ENCODE measurements at regions not wholly inside any gene's neighbourhood (a gene's known extent, or its start where the extent isn't known, plus 50 kb on each side); places are given as distances from the start of the nearest gene placed in this dataset.
A peak's percentile ranks its signal among the peaks of the same experiment; 100 is the strongest.
"Not testable (repeated sequence)": the region's sequence is repeated elsewhere in the genome, so short reads cannot be mapped to it uniquely, and the experiment has no call there.

DNA sequence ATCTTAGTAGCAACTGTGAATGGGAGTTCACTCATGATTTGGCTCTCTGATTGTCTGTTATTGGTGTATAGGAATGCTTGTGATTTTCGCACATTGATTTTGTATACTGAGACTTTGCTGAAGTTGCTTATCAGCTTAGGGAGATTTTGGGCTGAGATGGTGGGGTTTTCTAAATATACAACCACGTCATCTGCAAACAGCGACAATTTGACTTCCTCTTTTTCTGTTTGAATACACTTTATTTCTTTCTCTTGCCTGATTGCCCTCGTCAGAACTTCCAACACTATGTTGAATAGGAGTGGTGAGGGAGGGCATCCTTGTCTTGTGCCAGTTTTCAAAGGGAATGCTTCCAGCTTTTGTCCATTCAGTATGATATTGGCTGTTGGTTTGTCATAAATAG, 1883.1 kb upstream of the TENM3 start:
- DNase-seq; intact Hi-C loops (cut with DNase I): not testable (repeated sequence)

- DNase-seq = no peak
- intact Hi-C loops (cut with DNase I) = no loop called here
These were observed 1879.4 kb upstream of the TENM3 start for GRCh38 chr4:180363815-180364214.

- intact Hi-C loops (cut with DNase I) = no loop called here
- DNase-seq = no peak
These were observed 1870.5 kb upstream of the TENM3 start for GRCh38 chr4:180372691-180373090.

- intact Hi-C loops (cut with DNase I) = no loop called here
- no peak for DNase-seq
These were observed 1865.5 kb upstream of the TENM3 start for GRCh38 chr4:180377741-180378140.

GRCh38 chr4:180380733-180381132, 1862.5 kb upstream of the TENM3 start:
- intact Hi-C loops (cut with DNase I) = no loop called here
- DNase-seq = no peak

DNA sequence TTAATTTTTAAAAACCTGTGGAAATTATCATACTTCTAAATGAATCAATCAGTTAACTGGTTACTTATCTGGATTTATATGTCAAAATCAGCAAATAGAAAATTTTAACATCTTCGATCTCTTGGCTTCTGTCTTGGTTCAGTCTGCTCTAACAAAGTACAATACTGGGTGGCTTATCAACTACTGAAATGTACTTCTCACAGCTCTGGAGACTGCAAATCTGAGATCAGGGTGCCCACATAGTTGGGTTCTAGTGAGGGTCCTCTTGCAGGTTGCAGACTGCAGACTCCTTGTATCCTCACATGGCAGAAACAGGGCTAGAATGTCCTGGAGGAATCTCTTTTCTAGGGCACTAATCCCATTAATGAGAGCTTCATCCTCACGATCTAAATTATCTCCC, 1851.6 kb upstream of the TENM3 start:
- intact Hi-C loops (cut with DNase I) = no loop called here
- DNase-seq = no peak

GRCh38 chr4:180394312-180394711, 1848.9 kb upstream of the TENM3 start:
- no peak for DNase-seq
- intact Hi-C loops (cut with DNase I) = no loop called here

DNA sequence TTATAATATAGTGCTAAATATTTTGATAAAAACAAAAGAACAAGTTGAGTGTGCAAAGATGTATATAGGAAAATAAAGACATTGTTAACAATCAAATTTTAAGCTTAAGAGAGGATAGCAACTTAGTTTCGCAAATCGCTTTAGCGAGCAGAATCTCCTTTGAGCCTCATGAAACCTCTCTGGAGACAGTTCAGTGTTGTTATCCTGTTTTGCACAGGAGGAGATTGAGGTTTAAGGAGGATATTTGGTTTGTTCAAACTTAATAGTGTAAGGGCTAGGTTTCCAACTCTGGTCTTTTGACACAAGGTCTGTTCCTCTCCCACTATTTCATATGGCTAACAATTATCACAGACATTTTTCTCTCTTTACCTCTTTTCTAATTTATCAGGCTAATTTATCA, 1848.5 kb upstream of the TENM3 start:
- DNase-seq = no peak

GRCh38 chr4:180398564-180398963, 1844.6 kb upstream of the TENM3 start:
- no peak for DNase-seq

More for the DNA sequence above, 1848.5 kb upstream of the TENM3 start:
- intact Hi-C loops (cut with DNase I) = no loop called here

GRCh38 chr4:180407275-180407885, 1835.8 kb upstream of the TENM3 start:
- intact Hi-C loops (cut with DNase I) = no loop called here
- no peak for DNase-seq

More at GRCh38 chr4:180398564-180398963, 1844.6 kb upstream of the TENM3 start:
- intact Hi-C loops (cut with DNase I) = no loop called here

DNA sequence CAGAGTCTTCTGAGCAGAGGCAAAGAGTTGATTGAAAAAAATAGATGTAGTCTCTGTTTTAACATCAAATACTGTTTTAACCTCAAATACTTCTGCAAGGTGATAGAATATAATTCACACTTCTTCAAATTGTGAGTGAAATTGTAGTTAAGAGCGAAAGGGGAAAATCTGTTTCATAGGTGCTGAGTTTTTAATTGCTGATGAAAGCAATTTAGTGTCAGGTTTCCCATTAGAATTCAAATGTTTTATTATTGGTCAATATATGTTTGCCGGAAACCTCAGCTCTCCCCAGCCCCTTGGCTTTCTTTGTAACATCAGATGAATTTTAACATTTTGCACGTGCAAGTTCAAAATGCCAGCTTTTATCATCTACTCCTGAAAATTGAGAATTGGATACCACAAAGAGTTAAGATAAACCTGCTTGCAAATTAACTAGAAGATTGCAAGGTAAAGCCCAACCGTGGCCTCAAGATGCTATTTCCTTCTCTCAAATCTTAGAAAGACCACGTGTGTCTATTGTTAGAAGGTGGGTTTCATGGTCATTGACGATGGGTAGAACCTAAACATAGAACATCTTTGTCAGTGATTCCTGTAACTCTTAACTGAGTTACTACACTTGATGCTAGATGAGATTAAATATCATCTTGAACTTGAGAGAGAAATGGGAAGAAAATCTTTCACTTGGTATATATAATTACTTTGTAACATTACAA, 1824.2 kb upstream of the TENM3 start:
- intact Hi-C loops (cut with DNase I) = no loop called here
- no peak for DNase-seq

DNA sequence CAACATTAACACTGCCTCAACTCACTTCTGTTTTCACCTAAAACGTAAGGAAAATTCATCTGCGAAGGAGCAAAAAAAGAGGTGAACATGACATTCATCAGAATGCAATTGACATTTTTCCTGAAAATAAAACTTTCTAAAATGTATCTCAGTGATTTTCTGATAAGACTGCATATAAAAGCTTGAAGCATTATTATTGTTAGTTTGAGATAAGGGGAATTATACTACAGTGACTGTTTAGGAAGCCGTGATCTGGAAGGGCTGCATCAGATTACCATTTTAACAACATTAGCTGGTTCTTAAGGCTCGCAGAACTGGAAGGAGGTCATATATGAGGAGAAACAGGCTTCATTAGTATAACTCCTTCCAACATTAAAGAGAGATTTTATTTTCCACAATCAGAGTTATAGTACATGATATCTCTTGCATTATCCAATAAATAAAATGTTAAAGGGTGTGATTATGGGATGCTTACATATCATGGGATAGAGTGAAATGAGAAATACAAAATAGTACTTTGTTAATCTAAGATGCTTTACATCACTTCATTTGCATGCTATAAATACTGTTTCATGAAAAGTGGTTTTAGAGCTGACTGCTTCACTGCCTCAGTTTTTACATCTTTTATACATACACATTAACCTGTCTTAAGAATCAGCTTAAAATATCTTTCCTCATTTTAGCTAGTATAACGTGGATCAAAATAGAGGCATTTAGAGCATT, 1820.1 kb upstream of the TENM3 start:
- intact Hi-C loops (cut with DNase I) = no loop called here

DNA sequence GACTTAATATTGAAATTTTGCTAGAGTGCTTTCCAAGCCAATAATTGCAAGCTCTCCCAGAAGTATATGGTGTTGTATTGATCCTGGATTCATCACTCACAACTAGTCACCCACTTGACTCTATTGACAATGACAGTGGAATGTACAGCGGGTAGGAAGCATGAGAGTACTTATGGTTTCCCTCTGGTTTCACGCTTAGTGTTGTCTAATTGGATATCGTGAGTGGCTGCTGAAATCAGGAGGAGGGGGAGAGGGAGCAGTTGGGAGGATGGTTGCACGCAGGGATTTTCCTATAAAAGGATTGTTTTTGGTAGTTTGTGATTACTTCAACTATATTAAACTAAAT, 1819.5 kb upstream of the TENM3 start:
- no peak for DNase-seq
- intact Hi-C loops (cut with DNase I) = no loop called here

More for the DNA sequence above, 1820.1 kb upstream of the TENM3 start:
- no peak for DNase-seq

DNA sequence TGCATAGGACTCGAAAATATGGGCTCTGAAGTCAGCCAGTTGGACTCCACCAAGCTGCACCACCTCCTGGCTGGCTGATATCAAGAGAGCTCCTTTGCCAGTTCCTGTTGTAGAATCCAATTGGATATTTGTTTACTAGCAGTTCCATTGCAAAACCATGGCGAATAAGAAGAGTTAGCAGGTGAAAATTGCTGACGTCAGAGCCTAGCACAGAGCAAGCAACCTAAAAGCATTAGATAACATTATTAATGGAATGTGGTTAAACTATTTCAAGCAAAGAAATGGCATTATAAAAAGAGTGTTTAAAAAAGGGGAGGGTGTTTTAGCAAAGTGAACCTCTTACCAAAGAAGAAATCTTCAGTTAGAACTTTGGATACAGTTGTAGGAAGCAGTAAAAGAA, 1816.3 kb upstream of the TENM3 start:
- intact Hi-C loops (cut with DNase I) = no loop called here
- DNase-seq = no peak

- DNase-seq = no peak
- intact Hi-C loops (cut with DNase I) = no loop called here
These were observed 1812.9 kb upstream of the TENM3 start for GRCh38 chr4:180430283-180430682.

GRCh38 chr4:180434131-180434895, 1808.9 kb upstream of the TENM3 start:
- intact Hi-C loops (cut with DNase I) = no loop called here
- DNase-seq = no peak

DNA sequence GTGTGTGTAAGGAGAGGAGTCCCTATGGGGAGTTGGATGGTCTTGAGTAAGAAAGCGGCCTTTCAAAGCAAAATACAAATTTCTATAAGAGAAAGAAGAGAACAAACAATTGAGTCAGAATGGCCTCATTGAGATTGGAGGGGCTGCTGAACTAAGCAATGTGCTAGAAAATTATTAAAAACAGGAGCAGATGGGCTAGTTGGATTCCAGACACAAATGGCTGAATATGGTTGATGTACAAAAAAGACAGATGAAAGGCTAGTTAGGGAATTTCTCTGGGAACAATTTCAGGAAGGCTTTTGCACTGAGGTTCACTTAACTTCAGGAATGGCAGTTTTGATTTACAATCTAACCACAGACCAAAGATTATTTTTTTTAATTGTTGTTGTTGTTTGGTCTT, 1806.8 kb upstream of the TENM3 start:
- no peak for DNase-seq
- intact Hi-C loops (cut with DNase I) = no loop called here

- intact Hi-C loops (cut with DNase I) = no loop called here
- DNase-seq = no peak
These were observed 1805.6 kb upstream of the TENM3 start for GRCh38 chr4:180437601-180438000.

- intact Hi-C loops (cut with DNase I) = no loop called here
- no peak for DNase-seq
These were observed 1794.9 kb upstream of the TENM3 start for GRCh38 chr4:180448306-180448705.

GRCh38 chr4:180449395-180449956, 1793.7 kb upstream of the TENM3 start:
- intact Hi-C loops (cut with DNase I) = no loop called here
- peak in 3 of 10 donors; percentile 6 to 81 (median 14) for DNase-seq

DNA sequence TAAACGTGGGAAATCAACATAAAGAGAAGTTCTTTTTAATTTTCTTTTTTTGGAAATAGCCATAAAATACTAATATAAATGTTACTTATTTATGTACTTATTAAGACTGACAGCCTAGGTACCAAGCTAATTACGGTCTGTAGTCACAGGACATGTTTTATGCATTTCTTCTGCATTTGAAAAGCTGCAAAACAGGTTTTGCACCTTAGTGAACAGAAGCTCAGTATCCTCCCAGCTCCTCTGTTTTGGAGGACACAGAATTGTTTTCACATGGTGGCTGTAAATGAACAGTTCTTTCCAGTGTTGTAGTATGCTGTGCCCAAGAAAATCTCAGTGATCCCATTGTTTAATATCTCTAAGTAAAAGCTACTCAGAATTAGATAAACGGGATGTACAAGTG, 1788.0 kb upstream of the TENM3 start:
- intact Hi-C loops (cut with DNase I) = loop anchor here (10.0 kb wide), 1 partner anchor 210 kb away; no protein-coding TSS in a partner anchor
- DNase-seq = no peak
